Effector memory CD8-positive, alpha-beta T cell (primary cell): ENCODE measurements at regions not wholly inside any gene's neighbourhood (a gene's known extent, or its start where the extent isn't known, plus 50 kb on each side); places are given as distances from the start of the nearest gene placed in this dataset.

Experiments used
- ATAC-seq: fragments of 150-1000 bp; cut with Tn5 transposase; replicated peaks from 2 replicates; pipeline ENCODE4 v1.10.0; 2021; ENCODE audit warnings: mild to moderate bottlenecking, moderate library complexity
- DNase-seq, 3 experiments: peaks; one replicate each; pipeline ENCODE4 v3.0.0; 2021
- H3K27ac Mint-ChIP-seq, 2 donors: one replicate each; pipeline ENCODE4 v1.8.0; 2022; ENCODE audit warnings: mild to moderate bottlenecking in 2 of 2, mixed read lengths in 2 of 2, moderate library complexity in 2 of 2
- H3K27me3 Mint-ChIP-seq, 2 donors: one replicate each; pipeline ENCODE4 v1.8.0; 2022; ENCODE audit warnings: mixed read lengths in 2 of 2
- H3K36me3 Mint-ChIP-seq: one replicate; pipeline ENCODE4 v1.8.0; 2022; ENCODE audit warnings: mild to moderate bottlenecking, moderate library complexity, mixed read lengths; ENCODE audit not compliant: insufficient read depth
- H3K4me1 Mint-ChIP-seq, 2 donors: one replicate each; pipeline ENCODE4 v1.8.0; 2022; ENCODE audit warnings: low read depth in 2 of 2, mixed read lengths in 2 of 2
- H3K4me3 Mint-ChIP-seq, 2 donors: one replicate each; pipeline ENCODE4 v1.8.0; 2022; ENCODE audit warnings: mild to moderate bottlenecking in 2 of 2, mixed read lengths in 2 of 2, moderate library complexity in 2 of 2
- H3K9me3 Mint-ChIP-seq, 2 donors: one replicate each; pipeline ENCODE4 v1.8.0; 2022; ENCODE audit warnings: mixed read lengths in 2 of 2

DNA sequence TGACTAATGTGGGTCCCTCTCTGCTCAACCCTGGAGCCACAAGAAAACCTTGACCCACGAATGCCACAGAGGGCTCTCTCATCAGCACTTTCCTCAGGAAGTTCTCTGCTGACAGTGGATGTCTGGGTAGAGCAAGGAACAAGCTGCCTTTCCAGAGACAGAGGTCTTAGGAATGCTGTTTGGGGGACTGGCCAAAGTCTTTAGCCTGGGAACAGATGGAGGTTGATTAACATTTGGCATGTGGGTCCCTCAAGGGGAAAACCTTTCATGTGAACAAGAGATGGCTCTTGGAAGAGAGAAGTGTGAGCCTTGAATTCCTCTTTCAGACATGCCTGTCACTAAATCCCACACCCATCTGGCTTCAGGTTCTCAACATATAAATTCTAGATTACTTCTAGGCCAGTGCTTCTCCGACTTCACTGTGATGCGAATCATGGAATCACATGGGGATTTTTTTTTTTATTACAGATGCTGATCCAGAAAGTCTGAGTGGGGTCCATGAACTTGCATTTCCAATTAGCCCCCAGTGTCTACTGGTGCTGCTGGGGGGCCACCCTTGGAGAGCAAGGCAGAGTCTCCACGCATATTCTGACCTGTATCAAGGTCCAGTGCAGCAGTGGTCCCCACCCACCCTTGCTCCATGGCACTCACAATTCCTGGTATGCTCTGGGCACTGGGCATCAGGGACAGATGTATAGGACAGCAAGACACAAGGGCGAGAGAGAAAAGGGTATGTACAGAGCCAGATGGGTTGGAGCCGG, 360.4 kb downstream of the CXCL12 start:
- no peak overlapping the region for H3K27ac Mint-ChIP-seq
- no peak for ATAC-seq
- no peaks in the 10 kb centered on the region for H3K4me1 Mint-ChIP-seq
- H3K27me3 Mint-ChIP-seq: peaks cover 33 to 75% of the 10 kb centered on the region in 2 donors
- H3K9me3 Mint-ChIP-seq: no peaks in the 10 kb centered on the region
- no peak for DNase-seq
- H3K4me3 Mint-ChIP-seq: no peak overlapping the region
- H3K36me3 Mint-ChIP-seq: no peaks in the 10 kb centered on the region

- no peak for ATAC-seq
- no peak for DNase-seq
- H3K27ac Mint-ChIP-seq: no peak overlapping the region
- H3K4me3 Mint-ChIP-seq: no peak overlapping the region
- no peaks in the 10 kb centered on the region for H3K9me3 Mint-ChIP-seq
- peaks cover 33 to 70% of the 10 kb centered on the region in 2 donors for H3K27me3 Mint-ChIP-seq
- no peaks in the 10 kb centered on the region for H3K36me3 Mint-ChIP-seq
- no peaks in the 10 kb centered on the region for H3K4me1 Mint-ChIP-seq
These were observed 361.4 kb downstream of the CXCL12 start for GRCh38 chr10:44023517-44023916.

- no peaks in the 10 kb centered on the region for H3K36me3 Mint-ChIP-seq
- ATAC-seq: no peak
- no peaks in the 10 kb centered on the region for H3K9me3 Mint-ChIP-seq
- no peak overlapping the region for H3K4me3 Mint-ChIP-seq
- H3K27ac Mint-ChIP-seq: no peak overlapping the region
- DNase-seq: no peak
- H3K4me1 Mint-ChIP-seq: no peaks in the 10 kb centered on the region
- peaks cover 33 to 77% of the 10 kb centered on the region in 2 donors for H3K27me3 Mint-ChIP-seq
These were observed 362.7 kb downstream of the CXCL12 start for GRCh38 chr10:44022203-44022602.

- no peaks in the 10 kb centered on the region for H3K9me3 Mint-ChIP-seq
- H3K4me3 Mint-ChIP-seq: no peak overlapping the region
- no peak overlapping the region for H3K27ac Mint-ChIP-seq
- no peaks in the 10 kb centered on the region for H3K36me3 Mint-ChIP-seq
- peaks cover 25 to 84% of the 10 kb centered on the region in 2 donors for H3K27me3 Mint-ChIP-seq
- H3K4me1 Mint-ChIP-seq: no peaks in the 10 kb centered on the region
- no peak for DNase-seq
- ATAC-seq: no peak
These were observed 364.4 kb downstream of the CXCL12 start for GRCh38 chr10:44020322-44021111.

DNA sequence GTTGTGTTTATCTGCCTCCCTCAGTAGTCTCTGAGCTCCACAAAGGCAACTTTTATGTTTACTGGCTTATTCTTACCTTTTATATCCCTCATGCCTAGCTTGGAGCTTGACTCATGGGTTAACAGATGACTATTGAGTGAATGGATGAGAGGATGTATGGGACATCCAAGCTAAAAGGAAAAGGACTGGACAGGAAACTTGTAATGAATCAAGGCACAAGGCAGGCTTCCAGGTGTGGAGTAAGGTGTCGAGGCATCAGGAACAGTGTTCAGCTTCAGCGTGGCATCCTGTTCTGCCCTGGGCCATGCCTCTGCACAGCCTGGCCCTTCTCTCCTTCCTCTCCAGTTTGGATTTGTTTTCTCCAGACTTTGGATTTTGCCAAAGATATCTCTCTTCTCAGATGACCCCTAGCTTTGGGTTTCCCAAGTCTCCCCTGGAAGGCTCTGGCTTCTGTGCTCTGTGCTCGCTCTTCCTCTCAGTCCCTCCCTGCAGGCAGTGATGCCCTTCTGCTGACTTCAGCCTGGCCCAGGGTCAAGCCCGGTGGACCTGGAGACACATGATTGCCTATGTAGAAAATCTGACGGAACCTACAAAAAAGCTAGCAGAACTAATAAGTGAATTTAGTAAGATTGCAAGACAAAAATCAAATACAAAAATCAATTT, 367.3 kb downstream of the CXCL12 start:
- H3K27ac Mint-ChIP-seq: no peak overlapping the region

DNA sequence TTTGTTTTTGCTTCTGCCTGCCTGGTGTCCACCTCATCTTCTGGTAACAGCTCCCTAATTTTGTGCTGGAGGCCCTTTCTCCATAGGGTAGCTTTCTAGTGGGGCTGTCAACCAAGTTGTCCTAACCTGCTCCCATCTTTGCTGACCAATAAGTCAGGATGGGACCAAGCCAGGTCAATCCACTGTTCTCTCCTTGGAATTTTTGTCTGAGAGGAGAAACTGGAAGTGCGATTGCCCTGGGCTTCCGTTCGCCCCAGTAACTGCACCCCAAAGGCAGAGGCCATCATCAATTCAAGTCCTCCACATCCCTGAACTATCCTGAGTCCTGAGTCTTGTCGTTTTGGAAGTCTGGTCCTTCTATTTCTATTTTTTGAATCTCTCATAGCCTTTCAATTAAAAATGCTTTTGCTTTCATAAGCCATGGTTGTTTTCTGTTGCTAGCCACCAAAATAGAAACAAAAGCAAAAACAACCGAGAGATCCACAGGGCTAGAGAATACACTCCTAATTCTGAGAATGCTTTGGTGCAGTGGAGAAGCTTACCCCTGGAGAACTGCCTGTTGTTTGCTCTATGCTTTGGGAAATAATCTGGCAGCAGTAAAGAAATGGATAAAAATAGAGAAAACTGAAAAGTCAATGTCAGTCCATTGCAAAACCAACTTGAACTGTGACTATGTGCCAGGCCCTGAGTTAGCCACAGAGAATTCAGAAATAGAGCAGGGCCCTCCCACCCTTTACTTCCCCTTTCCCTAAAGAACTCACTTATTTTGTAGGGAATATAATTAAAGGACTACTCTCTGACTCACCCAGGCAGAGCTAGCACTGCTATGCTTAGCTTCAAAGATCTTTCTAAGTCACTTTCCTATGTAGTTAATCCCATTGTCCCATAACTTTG, 368.1 kb downstream of the CXCL12 start:
- ATAC-seq (no peak), DNase-seq (no peak)
- no peak overlapping the region for H3K27ac Mint-ChIP-seq

More for the DNA sequence above, 367.3 kb downstream of the CXCL12 start:
- peaks cover 27 to 68% of the 10 kb centered on the region in 2 donors for H3K27me3 Mint-ChIP-seq
- H3K9me3 Mint-ChIP-seq: no peaks in the 10 kb centered on the region
- no peaks in the 10 kb centered on the region for H3K36me3 Mint-ChIP-seq
- H3K4me3 Mint-ChIP-seq: no peak overlapping the region
- DNase-seq (no peak), ATAC-seq (no peak)
- H3K4me1 Mint-ChIP-seq: no peaks in the 10 kb centered on the region

DNA sequence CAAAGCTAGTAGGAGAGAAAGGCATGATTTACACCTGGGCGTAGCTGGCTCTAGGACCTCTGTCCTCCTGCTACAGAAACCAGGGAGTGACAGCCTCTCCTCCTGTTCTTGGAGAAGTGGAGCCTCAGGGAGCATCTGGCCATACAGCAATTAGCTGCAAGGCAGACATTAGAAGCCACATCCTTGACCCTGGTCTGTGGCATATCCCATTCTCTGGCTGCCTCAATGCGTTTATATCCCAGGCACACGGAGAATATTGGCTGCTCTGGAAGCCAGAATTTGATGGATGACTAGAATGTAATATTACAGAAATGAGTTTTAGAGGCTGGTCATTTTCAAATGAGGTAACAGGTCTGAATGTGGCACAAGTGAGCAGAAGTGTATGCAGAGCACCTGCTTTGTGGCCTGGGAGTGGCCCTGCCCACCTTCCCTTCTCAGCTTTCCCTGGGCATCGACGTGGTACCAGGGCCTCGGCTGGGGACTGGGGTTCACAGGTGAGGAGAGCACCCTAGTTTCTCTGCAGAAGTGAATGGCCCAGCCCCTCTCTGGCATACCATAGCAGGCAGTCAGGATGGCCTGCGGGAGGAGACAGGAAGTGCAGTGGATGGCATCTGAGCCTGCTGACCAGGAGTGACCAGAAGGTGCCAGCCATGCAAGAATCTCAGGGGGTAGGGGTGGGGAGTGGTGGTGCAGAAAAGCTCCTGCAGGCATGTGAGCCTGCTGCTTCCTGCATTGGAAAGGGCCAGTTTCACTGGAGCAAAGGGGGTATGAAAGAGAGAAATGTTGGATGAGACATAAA, 367.2 kb upstream of the ZNF32 start:
- no peak for ATAC-seq

More for the DNA sequence above, 368.1 kb downstream of the CXCL12 start:
- H3K27me3 Mint-ChIP-seq: peaks cover 23 to 61% of the 10 kb centered on the region in 2 donors
- no peaks in the 10 kb centered on the region for H3K9me3 Mint-ChIP-seq
- no peaks in the 10 kb centered on the region for H3K36me3 Mint-ChIP-seq
- no peak overlapping the region for H3K4me3 Mint-ChIP-seq
- no peaks in the 10 kb centered on the region for H3K4me1 Mint-ChIP-seq

GRCh38 chr10:44014644-44015250, 366.1 kb upstream of the ZNF32 start:
- DNase-seq (no peak), ATAC-seq (no peak)
- H3K4me3 Mint-ChIP-seq: no peak overlapping the region
- no peaks in the 10 kb centered on the region for H3K9me3 Mint-ChIP-seq
- no peak overlapping the region for H3K27ac Mint-ChIP-seq
- no peaks in the 10 kb centered on the region for H3K4me1 Mint-ChIP-seq
- peaks cover 23 to 40% of the 10 kb centered on the region in 2 donors for H3K27me3 Mint-ChIP-seq
- no peaks in the 10 kb centered on the region for H3K36me3 Mint-ChIP-seq

More for the DNA sequence above, 367.2 kb upstream of the ZNF32 start:
- H3K4me1 Mint-ChIP-seq: no peaks in the 10 kb centered on the region
- H3K27ac Mint-ChIP-seq: no peak overlapping the region
- H3K4me3 Mint-ChIP-seq: no peak overlapping the region
- H3K9me3 Mint-ChIP-seq: no peaks in the 10 kb centered on the region
- H3K27me3 Mint-ChIP-seq: peaks cover 23 to 51% of the 10 kb centered on the region in 2 donors
- DNase-seq: no peak
- H3K36me3 Mint-ChIP-seq: no peaks in the 10 kb centered on the region

- H3K27me3 Mint-ChIP-seq: peaks cover 26 to 40% of the 10 kb centered on the region in 2 donors
- no peak overlapping the region for H3K27ac Mint-ChIP-seq
- no peak overlapping the region for H3K4me3 Mint-ChIP-seq
- no peaks in the 10 kb centered on the region for H3K36me3 Mint-ChIP-seq
- H3K9me3 Mint-ChIP-seq: no peaks in the 10 kb centered on the region
- no peak for ATAC-seq
- H3K4me1 Mint-ChIP-seq: no peaks in the 10 kb centered on the region
- no peak for DNase-seq
These were observed 365.3 kb upstream of the ZNF32 start for GRCh38 chr10:44013981-44014380.

DNA sequence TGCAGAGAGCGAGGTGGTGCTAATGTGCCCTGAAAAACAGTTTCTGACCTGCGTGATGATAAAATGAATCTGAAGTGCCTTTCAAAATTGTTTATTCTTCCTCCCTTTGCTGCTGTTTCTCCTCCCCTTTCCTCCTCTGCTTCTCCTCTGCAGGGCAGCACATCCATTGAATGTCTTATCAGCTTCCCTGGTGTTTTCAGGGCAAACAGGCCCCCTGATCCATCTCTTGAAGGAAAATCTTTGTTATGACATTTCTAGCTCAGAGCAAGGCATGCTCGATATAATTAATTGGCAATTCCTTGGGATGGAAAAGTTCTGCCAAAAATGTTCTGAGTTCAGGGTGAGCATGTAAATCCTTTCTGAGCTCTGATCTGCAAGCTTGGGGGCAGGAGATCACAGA, 364.2 kb upstream of the ZNF32 start:
- no peak for ATAC-seq
- no peak for DNase-seq
- H3K36me3 Mint-ChIP-seq: no peaks in the 10 kb centered on the region
- no peaks in the 10 kb centered on the region for H3K4me1 Mint-ChIP-seq
- no peak overlapping the region for H3K27ac Mint-ChIP-seq
- peaks cover 28 to 38% of the 10 kb centered on the region in 2 donors for H3K27me3 Mint-ChIP-seq
- no peak overlapping the region for H3K4me3 Mint-ChIP-seq
- no peaks in the 10 kb centered on the region for H3K9me3 Mint-ChIP-seq

GRCh38 chr10:44011603-44011981, 362.9 kb upstream of the ZNF32 start:
- Mint-ChIP-seq H3K4me1 (no peaks in the 10 kb centered on the region), H3K27me3 (peaks cover 34 to 38% of the 10 kb centered on the region in 2 donors), H3K9me3 (no peaks in the 10 kb centered on the region), H3K27ac (no peak overlapping the region), H3K36me3 (no peaks in the 10 kb centered on the region), H3K4me3 (no peak overlapping the region)
- ATAC-seq: no peak
- DNase-seq: no peak
